ENCODE measurements at regions not wholly inside any gene's neighbourhood (a gene's known extent, or its start where the extent isn't known, plus 50 kb on each side); places are given as distances from the start of the nearest gene placed in this dataset.
"Not testable (repeated sequence)": the region's sequence is repeated elsewhere in the genome, so short reads cannot be mapped to it uniquely, and the experiment has no call there.

- not testable (repeated sequence) for DNase-seq
These were observed 354.5 kb downstream of the CEP170 start for GRCh38 chr1:242900558-242900957.

GRCh38 chr1:242890192-242890741, 364.8 kb downstream of the CEP170 start:
- DNase-seq = no peak

GRCh38 chr1:242886137-242886536, 361.6 kb upstream of the PLD5 start:
- no peak for DNase-seq

- DNase-seq = not testable (repeated sequence)
These were observed 355.5 kb upstream of the PLD5 start for GRCh38 chr1:242880022-242880421.

- no peak for DNase-seq
These were observed 353.2 kb upstream of the PLD5 start for GRCh38 chr1:242877743-242878142.

- no peak for DNase-seq
These were observed 352.7 kb upstream of the PLD5 start for GRCh38 chr1:242877229-242877628.

- no peak for DNase-seq
These were observed 351.5 kb upstream of the PLD5 start for GRCh38 chr1:242876030-242876429.

GRCh38 chr1:242873661-242874060, 349.2 kb upstream of the PLD5 start:
- DNase-seq = no peak

- DNase-seq = no peak
These were observed 348.0 kb upstream of the PLD5 start for GRCh38 chr1:242872521-242872920.

GRCh38 chr1:242871471-242872030, 347.1 kb upstream of the PLD5 start:
- no peak for DNase-seq

- DNase-seq = no peak
These were observed 346.5 kb upstream of the PLD5 start for GRCh38 chr1:242870966-242871365.

GRCh38 chr1:242856289-242856688, 331.8 kb upstream of the PLD5 start:
- DNase-seq = no peak

GRCh38 chr1:242854466-242854865, 330.0 kb upstream of the PLD5 start:
- no peak for DNase-seq

- DNase-seq = no peak
These were observed 323.0 kb upstream of the PLD5 start for GRCh38 chr1:242847390-242847993.

GRCh38 chr1:242842094-242842493, 317.6 kb upstream of the PLD5 start:
- no peak for DNase-seq

GRCh38 chr1:242839101-242839500, 314.6 kb upstream of the PLD5 start:
- DNase-seq = no peak

GRCh38 chr1:242836423-242836822, 311.9 kb upstream of the PLD5 start:
- DNase-seq = no peak

GRCh38 chr1:242828828-242829227, 304.3 kb upstream of the PLD5 start:
- peak; percentile 50 to 86 for DNase-seq

GRCh38 chr1:242828199-242828598, 303.7 kb upstream of the PLD5 start:
- DNase-seq = peak; percentile 52 to 64

GRCh38 chr1:242827538-242827937, 303.0 kb upstream of the PLD5 start:
- peak in 1 of 2 donors; percentile 23 for DNase-seq

GRCh38 chr1:242826701-242827336, 302.3 kb upstream of the PLD5 start:
- DNase-seq = no peak

- DNase-seq = no peak
These were observed 299.9 kb upstream of the PLD5 start for GRCh38 chr1:242824435-242824834.

- DNase-seq = no peak
These were observed 289.1 kb upstream of the PLD5 start for GRCh38 chr1:242813490-242814091.

Data from hippocampal formation (tissue), 2 donors.